GM21423 (cell line): ENCODE measurements at regions not wholly inside any gene's neighbourhood (a gene's known extent, or its start where the extent isn't known, plus 50 kb on each side); places are given as distances from the start of the nearest gene placed in this dataset.
"Not testable (repeated sequence)": the region's sequence is repeated elsewhere in the genome, so short reads cannot be mapped to it uniquely, and the experiment has no call there.

Source experiments
- ATAC-seq: cut with Tn5 transposase; IDR thresholded peaks from one replicate; pipeline ENCODE4 v1.9.1; 2021; ENCODE audit warnings: mild to moderate bottlenecking, moderate library complexity; ENCODE audit not compliant: unreplicated experiment

- ATAC-seq, result no peak
These were observed 361.8 kb upstream of the UBE2E3 start for GRCh38 chr2:180618570-180618969.

GRCh38 chr2:180614776-180615175, 365.6 kb upstream of the UBE2E3 start:
- no peak for ATAC-seq

- ATAC-seq, result no peak
These were observed 370.6 kb upstream of the UBE2E3 start for GRCh38 chr2:180609626-180610340.

GRCh38 chr2:180607514-180608049, 372.8 kb upstream of the UBE2E3 start:
- no peak for ATAC-seq

GRCh38 chr2:180604077-180604476, 376.3 kb upstream of the UBE2E3 start:
- peak; percentile 65 for ATAC-seq

- no peak for ATAC-seq
These were observed 379.4 kb upstream of the UBE2E3 start for GRCh38 chr2:180601016-180601415.

GRCh38 chr2:180599804-180600203, 380.6 kb upstream of the UBE2E3 start:
- ATAC-seq, result no peak

- no peak for ATAC-seq
These were observed 383.2 kb upstream of the UBE2E3 start for GRCh38 chr2:180597179-180597578.

GRCh38 chr2:180596453-180596852, 384.0 kb upstream of the UBE2E3 start:
- no peak for ATAC-seq

- ATAC-seq, result no peak
These were observed 388.5 kb upstream of the UBE2E3 start for GRCh38 chr2:180591947-180592346.

- ATAC-seq, result not testable (repeated sequence)
These were observed 389.2 kb upstream of the UBE2E3 start for GRCh38 chr2:180591093-180591781.

GRCh38 chr2:180583441-180584140, 396.8 kb upstream of the UBE2E3 start:
- no peak for ATAC-seq

- no peak for ATAC-seq
These were observed 401.0 kb upstream of the UBE2E3 start for GRCh38 chr2:180579388-180579787.

- no peak for ATAC-seq
These were observed 402.0 kb upstream of the UBE2E3 start for GRCh38 chr2:180578441-180578840.

GRCh38 chr2:180577567-180577966, 402.8 kb upstream of the UBE2E3 start:
- no peak for ATAC-seq

- no peak for ATAC-seq
These were observed 406.5 kb upstream of the UBE2E3 start for GRCh38 chr2:180573951-180574350.

GRCh38 chr2:180572346-180572745, 408.1 kb upstream of the UBE2E3 start:
- no peak for ATAC-seq

- ATAC-seq, result no peak
These were observed 408.8 kb upstream of the UBE2E3 start for GRCh38 chr2:180571559-180571958.

GRCh38 chr2:180570864-180571263, 409.5 kb upstream of the UBE2E3 start:
- ATAC-seq, result no peak

GRCh38 chr2:180564051-180564450, 416.4 kb upstream of the UBE2E3 start:
- no peak for ATAC-seq

- ATAC-seq, result no peak
These were observed 418.0 kb upstream of the UBE2E3 start for GRCh38 chr2:180562378-180562777.

GRCh38 chr2:180559771-180560170, 420.6 kb upstream of the UBE2E3 start:
- no peak for ATAC-seq
